ENCODE measurements at regions not wholly inside any gene's neighbourhood (a gene's known extent, or its start where the extent isn't known, plus 50 kb on each side); places are given as distances from the start of the nearest gene placed in this dataset.

DNA sequence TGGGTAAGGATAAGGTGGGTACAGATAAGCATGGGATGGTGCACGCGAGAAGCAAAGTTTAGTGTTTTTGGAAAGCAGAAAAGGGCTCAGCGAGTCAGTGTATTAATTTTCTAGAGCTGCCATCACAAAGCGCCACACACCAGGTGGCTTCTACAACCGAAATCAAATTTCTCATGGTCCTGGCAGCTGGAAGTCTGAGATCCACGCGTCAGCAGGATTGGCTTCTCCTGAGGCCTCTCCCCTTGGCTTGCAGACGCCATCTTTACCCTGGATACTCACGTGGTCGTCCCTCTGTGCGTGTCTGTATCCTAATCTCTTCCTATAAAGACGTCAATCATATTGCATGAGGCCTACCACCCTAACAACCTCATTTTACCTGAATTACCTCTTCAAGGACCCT, 51.5 kb upstream of the USP29 start:
- Histone ChIP-seq H3K9ac (ENCODE audit: low read length in 3 of 3) (no peak overlapping the region), H3K9me3 (ENCODE audit: control insufficient read depth in 2 of 3, insufficient read depth in 1 of 3, low read length in 3 of 3) (no peaks in the 10 kb centered on the region), H3K27ac (ENCODE audit: low read depth in 2 of 2, low read length in 2 of 2) (no peak overlapping the region), H3K27me3 (ENCODE audit: control insufficient read depth, insufficient read depth, low read length) (no peaks in the 10 kb centered on the region), H3K4me1 (ENCODE audit: control insufficient read depth in 2 of 3, insufficient read depth in 2 of 3, low read depth in 1 of 3, low read length in 3 of 3) (no peaks in the 10 kb centered on the region), H3K4me3 (ENCODE audit: low read length in 3 of 3) (no peak overlapping the region), H3K36me3 (ENCODE audit: control insufficient read depth in 2 of 3, insufficient read depth in 3 of 3, low read length in 3 of 3) (no peaks in the 10 kb centered on the region)
- TF ChIP-seq, protein P1, sequence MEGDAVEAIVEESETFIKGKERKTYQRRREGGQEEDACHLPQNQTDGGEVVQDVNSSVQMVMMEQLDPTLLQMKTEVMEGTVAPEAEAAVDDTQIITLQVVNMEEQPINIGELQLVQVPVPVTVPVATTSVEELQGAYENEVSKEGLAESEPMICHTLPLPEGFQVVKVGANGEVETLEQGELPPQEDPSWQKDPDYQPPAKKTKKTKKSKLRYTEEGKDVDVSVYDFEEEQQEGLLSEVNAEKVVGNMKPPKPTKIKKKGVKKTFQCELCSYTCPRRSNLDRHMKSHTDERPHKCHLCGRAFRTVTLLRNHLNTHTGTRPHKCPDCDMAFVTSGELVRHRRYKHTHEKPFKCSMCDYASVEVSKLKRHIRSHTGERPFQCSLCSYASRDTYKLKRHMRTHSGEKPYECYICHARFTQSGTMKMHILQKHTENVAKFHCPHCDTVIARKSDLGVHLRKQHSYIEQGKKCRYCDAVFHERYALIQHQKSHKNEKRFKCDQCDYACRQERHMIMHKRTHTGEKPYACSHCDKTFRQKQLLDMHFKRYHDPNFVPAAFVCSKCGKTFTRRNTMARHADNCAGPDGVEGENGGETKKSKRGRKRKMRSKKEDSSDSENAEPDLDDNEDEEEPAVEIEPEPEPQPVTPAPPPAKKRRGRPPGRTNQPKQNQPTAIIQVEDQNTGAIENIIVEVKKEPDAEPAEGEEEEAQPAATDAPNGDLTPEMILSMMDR (IDR thresholded peaks at IDR 0.05; ENCODE audit: borderline replicate concordance, extremely low read depth, insufficient read depth) = no peak
- intact Hi-C loops (cut with DNase I) = no loop called here
- DNase-seq (no peak), FAIRE-seq (no peak)

DNA sequence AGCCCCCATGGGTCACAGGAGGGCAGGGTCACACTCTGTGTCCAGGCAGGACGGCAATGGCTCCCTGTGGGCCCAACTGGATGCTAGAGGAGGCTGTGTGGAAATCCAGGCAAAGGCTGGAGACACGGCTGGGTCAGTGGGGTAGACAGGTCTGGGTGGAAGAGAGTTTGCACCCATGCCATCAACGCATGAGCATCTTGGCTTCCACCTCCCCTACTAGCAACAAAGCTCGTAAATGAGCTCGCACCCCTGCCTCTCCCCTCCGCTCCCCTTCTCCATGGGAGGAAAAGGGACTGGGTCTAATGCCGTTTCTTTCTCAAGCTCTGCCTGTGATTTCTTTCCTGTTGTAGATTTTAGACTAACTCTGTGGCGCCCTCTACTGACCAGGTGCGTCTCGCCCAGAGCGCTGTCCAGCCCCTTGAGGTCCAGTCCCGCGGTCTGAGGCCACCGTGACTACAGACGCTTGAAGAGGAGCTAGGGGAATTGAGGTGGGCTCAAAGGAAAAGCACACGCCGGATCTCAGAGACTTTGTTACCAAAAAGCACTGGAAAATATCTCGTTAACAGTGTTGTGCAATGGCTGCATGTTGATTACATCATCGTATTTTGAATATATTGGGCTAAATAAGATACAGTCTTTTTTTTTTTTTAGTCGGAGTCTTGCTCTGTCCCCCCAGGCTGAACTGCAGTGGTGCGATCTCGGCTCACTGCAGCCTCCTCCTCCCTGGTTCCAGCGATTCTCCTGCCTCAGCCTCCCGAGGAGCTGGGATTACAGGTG, 50.7 kb upstream of the USP29 start:
- DNase-seq = peak in 4 of 5 donors; percentile 90 to 93 (median 91)
- no peak overlapping the region for H3K27ac ChIP-seq (ENCODE audit: low read depth in 2 of 2, low read length in 2 of 2)
- TF ChIP-seq, protein P1 (IDR thresholded peaks at IDR 0.05; ENCODE audit: borderline replicate concordance, extremely low read depth, insufficient read depth) = peak; percentile 18
- H3K27me3 ChIP-seq (ENCODE audit: control insufficient read depth, insufficient read depth, low read length) = no peaks in the 10 kb centered on the region
- no peaks in the 10 kb centered on the region for H3K4me1 ChIP-seq (ENCODE audit: control insufficient read depth in 2 of 3, insufficient read depth in 2 of 3, low read depth in 1 of 3, low read length in 3 of 3)
- H3K9ac ChIP-seq (ENCODE audit: low read length in 3 of 3) = no peak overlapping the region
- H3K9me3 ChIP-seq (ENCODE audit: control insufficient read depth in 2 of 3, insufficient read depth in 1 of 3, low read length in 3 of 3) = no peaks in the 10 kb centered on the region
- FAIRE-seq = no peak
- intact Hi-C loops (cut with DNase I) = no loop called here
- H3K36me3 ChIP-seq (ENCODE audit: control insufficient read depth in 2 of 3, insufficient read depth in 3 of 3, low read length in 3 of 3) = no peaks in the 10 kb centered on the region
- no peak overlapping the region for H3K4me3 ChIP-seq (ENCODE audit: low read length in 3 of 3)

All from kidney (tissue), 13 donors.